Smooth muscle cell (in vitro differentiated cells): ENCODE measurements at regions not wholly inside any gene's neighbourhood (a gene's known extent, or its start where the extent isn't known, plus 50 kb on each side); places are given as distances from the start of the nearest gene placed in this dataset.

Source experiments
- DNase-seq: peaks from one replicate; lab custom pipeline; 2025; ENCODE audit not compliant: unreplicated experiment; lab: John Stamatoyannopoulos, UW
- H2AFZ ChIP-seq: fragments of 200-600 bp; sonication (generic); 2 replicates; pipeline ENCODE4 v1.6.0; 2016; ENCODE audit warnings: antibody characterized with exemption, low read depth, mild to moderate bottlenecking
- H3F3A ChIP-seq: fragments of 200-600 bp; sonication (generic); 2 replicates; pipeline ENCODE4 v1.6.0; 2017; ENCODE audit warnings: antibody characterized with exemption, low read depth
- H3K27ac ChIP-seq: fragments of 200-600 bp; sonication (generic); 2 replicates; pipeline ENCODE4 v1.5.1; 2016; ENCODE audit warnings: low read depth, mild to moderate bottlenecking
- H3K27me3 ChIP-seq: fragments of 200-600 bp; sonication (generic); 2 replicates; pipeline ENCODE4 v1.6.1; 2016; ENCODE audit warnings: low read depth, mild to moderate bottlenecking
- H3K36me3 ChIP-seq: fragments of 200-600 bp; sonication (generic); 2 replicates; pipeline ENCODE4 v1.5.1; 2016; ENCODE audit warnings: low read depth
- H3K4me1 ChIP-seq: fragments of 200-600 bp; sonication (generic); 2 replicates; pipeline ENCODE4 v1.5.1; 2016; ENCODE audit warnings: low read depth
- H3K4me2 ChIP-seq: fragments of 200-600 bp; sonication (generic); 2 replicates; pipeline ENCODE4 v1.6.0; 2016; ENCODE audit warnings: mild to moderate bottlenecking
- H3K4me3 ChIP-seq: fragments of 200-600 bp; sonication (generic); 2 replicates; pipeline ENCODE4 v1.5.1; 2016; ENCODE audit warnings: mild to moderate bottlenecking
- H3K79me2 ChIP-seq: fragments of 200-600 bp; sonication (generic); 2 replicates; pipeline ENCODE4 v1.6.0; 2016; ENCODE audit warnings: low read depth, mild to moderate bottlenecking
- H3K9ac ChIP-seq: fragments of 200-600 bp; sonication (generic); 2 replicates; pipeline ENCODE4 v1.6.0; 2016; ENCODE audit warnings: low read depth
- H3K9me3 ChIP-seq: fragments of 200-600 bp; sonication (generic); replicated peaks from 2 replicates; pipeline ENCODE4 v1.5.1; 2016; ENCODE audit warnings: low read depth
- H4K20me1 ChIP-seq: fragments of 200-600 bp; sonication (generic); 2 replicates; pipeline ENCODE4 v1.6.0; 2016; ENCODE audit warnings: low read depth
- WGBS: methylation state at CpG from one replicate; pipeline ENCODE4 v1.1.7; 2016; ENCODE audit warnings: low lambda C conversion rate; 5-methylcytosine and 5-hydroxymethylcytosine counted together
- TF ChIP-seq, protein P1 (sequence below): fragments of 200-600 bp; sonication (generic); IDR thresholded peaks from 2 replicates; pipeline ENCODE4 v1.5.1; 2017; ENCODE audit warnings: borderline replicate concordance, mild to moderate bottlenecking, antibody characterized with exemption; ENCODE audit not compliant: insufficient read depth, poor library complexity, severe bottlenecking

DNA sequence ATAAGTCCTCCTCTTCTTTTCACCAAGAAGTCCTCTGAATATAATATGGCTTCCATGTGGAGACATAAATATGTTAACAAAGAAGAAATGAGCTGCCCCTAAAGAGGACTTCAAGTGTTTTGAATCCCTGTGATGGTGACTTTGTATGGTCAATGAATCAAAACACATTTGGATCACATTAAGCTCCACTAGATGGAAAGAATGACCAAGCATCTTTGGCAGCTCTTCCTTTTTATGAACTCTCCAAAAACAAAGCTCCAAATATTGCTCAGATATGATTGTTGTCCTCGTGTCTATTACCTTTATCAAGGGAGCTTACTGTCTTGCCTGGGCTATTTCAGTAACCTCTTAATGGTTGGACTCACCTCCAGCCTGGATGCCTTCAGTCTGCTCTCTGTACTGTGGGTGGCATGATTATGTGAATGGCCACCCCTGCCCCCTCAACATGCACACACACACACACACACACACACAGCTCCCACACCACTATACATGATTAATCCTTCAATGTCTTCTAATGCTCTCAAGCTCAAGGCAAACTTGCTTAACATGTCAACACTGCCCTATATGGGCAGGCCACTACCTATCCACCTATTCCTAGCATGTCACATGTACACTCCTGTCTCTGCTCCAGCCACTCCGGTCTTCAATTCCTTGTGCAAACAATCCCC is 346.6 kb upstream of the SALL1 start:
- WGBS, result 89% methylated on average over 2 of the region's 2 CpGs
- H3K79me2 ChIP-seq, result no peaks in the 10 kb centered on the region

DNA sequence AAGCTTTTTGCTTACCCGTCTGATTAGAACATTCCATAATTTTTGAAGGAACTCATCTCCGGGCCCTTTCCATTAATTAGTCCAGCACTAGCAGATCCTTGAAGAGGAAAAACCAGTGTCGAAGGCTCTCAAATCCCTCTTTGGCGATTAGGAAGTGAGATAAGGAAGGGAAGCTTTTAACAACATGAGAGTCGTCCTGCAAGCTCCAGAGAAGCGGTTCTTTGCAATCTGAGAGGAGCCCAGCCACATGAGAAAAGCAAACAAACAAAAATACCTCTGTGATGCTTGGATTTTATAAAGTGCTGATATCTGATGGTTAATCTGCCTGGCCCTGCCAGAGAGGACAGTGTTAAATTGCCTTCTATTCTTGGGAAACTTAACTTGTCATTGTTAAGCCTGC is 339.8 kb upstream of the SALL1 start:
- Histone ChIP-seq H3K36me3 (no peaks in the 10 kb centered on the region), H3K79me2 (no peaks in the 10 kb centered on the region), H4K20me1 (no peaks in the 10 kb centered on the region), H3F3A (no peaks in the 10 kb centered on the region), H3K27me3 (no peaks in the 10 kb centered on the region), H3K4me2 (no peak overlapping the region), H3K27ac (no peak overlapping the region), H2AFZ (no peak overlapping the region), H3K9ac (no peak overlapping the region), H3K4me1 (no peaks in the 10 kb centered on the region), H3K4me3 (no peak overlapping the region), H3K9me3 (no peaks in the 10 kb centered on the region)
- TF ChIP-seq, protein P1, sequence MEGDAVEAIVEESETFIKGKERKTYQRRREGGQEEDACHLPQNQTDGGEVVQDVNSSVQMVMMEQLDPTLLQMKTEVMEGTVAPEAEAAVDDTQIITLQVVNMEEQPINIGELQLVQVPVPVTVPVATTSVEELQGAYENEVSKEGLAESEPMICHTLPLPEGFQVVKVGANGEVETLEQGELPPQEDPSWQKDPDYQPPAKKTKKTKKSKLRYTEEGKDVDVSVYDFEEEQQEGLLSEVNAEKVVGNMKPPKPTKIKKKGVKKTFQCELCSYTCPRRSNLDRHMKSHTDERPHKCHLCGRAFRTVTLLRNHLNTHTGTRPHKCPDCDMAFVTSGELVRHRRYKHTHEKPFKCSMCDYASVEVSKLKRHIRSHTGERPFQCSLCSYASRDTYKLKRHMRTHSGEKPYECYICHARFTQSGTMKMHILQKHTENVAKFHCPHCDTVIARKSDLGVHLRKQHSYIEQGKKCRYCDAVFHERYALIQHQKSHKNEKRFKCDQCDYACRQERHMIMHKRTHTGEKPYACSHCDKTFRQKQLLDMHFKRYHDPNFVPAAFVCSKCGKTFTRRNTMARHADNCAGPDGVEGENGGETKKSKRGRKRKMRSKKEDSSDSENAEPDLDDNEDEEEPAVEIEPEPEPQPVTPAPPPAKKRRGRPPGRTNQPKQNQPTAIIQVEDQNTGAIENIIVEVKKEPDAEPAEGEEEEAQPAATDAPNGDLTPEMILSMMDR, result no peak
- DNase-seq, result no peak
- WGBS, result 10% methylated on average over 6 of the region's 6 CpGs

More for the DNA sequence above, 346.6 kb upstream of the SALL1 start:
- Histone ChIP-seq H3K36me3 (no peaks in the 10 kb centered on the region), H2AFZ (no peak overlapping the region), H3K4me3 (no peak overlapping the region), H3K9me3 (no peaks in the 10 kb centered on the region), H4K20me1 (no peaks in the 10 kb centered on the region), H3K27ac (no peak overlapping the region), H3F3A (no peaks in the 10 kb centered on the region), H3K9ac (no peak overlapping the region), H3K4me2 (no peak overlapping the region), H3K4me1 (no peaks in the 10 kb centered on the region), H3K27me3 (no peaks in the 10 kb centered on the region)
- no peak for DNase-seq
- TF ChIP-seq, protein P1, result no peak

DNA sequence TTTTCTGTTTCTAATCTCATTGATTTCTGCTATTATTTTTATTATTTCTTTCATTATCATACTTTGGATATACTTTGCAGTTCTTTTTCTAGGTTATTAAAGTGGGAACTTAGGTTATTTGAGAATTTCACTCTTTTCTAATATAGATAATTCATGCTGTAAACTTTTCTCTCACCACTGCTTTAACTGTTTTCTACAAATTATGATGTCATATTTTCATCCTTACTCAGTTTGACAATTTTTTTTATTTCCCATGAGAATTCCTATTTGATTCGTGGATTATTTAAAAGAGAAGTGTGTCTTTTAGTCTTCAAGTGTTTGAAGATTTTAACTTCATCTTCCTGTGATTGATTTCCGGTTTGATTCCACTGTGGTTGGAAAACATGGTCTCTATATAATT is 336.8 kb upstream of the SALL1 start:
- Histone ChIP-seq H4K20me1 (no peaks in the 10 kb centered on the region), H3K27ac (no peak overlapping the region), H3K27me3 (no peaks in the 10 kb centered on the region), H3K9ac (no peak overlapping the region), H3K4me2 (no peak overlapping the region), H3K4me3 (no peak overlapping the region), H3K79me2 (no peaks in the 10 kb centered on the region), H3K36me3 (no peaks in the 10 kb centered on the region), H3K4me1 (no peaks in the 10 kb centered on the region), H2AFZ (no peak overlapping the region), H3K9me3 (peaks cover 8% of the 10 kb centered on the region), H3F3A (no peaks in the 10 kb centered on the region)
- TF ChIP-seq, protein P1, result no peak
- WGBS, result 93% methylated on average over 2 of the region's 2 CpGs
- no peak for DNase-seq
